ENCODE measurements at regions not wholly inside any gene's neighbourhood (a gene's known extent, or its start where the extent isn't known, plus 50 kb on each side); places are given as distances from the start of the nearest gene placed in this dataset.

DNA sequence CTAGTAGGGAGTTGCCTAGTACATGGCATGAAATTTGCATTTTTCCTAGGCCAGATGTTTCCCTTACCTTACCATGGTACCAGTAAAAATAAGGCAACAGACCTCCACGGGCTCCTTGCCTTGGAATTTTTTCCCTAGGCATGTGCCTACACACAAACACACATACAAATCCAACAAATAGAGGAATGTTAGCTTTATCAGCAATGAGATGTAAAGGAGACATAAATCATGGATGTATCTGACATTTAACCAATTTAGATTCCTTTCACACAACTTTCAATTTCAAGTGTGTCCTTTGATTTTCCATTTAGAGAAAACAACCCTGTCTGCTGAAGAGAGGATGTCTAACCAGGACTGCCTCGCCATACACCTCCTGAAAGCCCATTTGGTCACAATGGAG, 209.7 kb upstream of the SP4 start:
- no peaks in the 10 kb centered on the region for H3K9me3 Mint-ChIP-seq
- no peaks in the 10 kb centered on the region for H3K4me1 Mint-ChIP-seq
- no peak overlapping the region for H3K27ac Mint-ChIP-seq
- H3K36me3 Mint-ChIP-seq = no peaks in the 10 kb centered on the region
- ATAC-seq = no peak
- H3K27me3 Mint-ChIP-seq = no peaks in the 10 kb centered on the region
- H3K4me3 Mint-ChIP-seq = no peak overlapping the region

DNA sequence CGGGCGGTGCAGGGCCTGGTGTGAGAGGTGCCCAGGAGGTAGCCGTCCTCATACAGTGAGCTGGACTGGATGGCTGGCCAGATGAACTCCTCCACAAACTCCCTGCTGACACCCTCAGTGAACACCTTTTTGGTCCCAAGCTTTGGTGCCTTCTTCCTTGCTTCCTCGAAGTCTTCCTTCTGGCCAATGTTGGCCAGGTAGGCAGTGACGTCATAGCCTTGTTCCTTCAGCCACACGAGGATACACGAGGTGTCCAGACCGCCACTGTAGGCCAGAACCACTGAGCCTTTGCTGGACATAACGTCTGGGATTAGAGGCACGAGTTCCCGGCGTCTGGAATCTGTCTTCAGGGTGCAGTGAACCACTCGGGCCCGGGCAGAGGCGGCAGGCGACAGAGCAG, 206.8 kb upstream of the SP4 start:
- Mint-ChIP-seq H3K4me1 (no peaks in the 10 kb centered on the region), H3K36me3 (no peaks in the 10 kb centered on the region), H3K9me3 (no peaks in the 10 kb centered on the region), H3K4me3 (no peak overlapping the region), H3K27me3 (no peaks in the 10 kb centered on the region), H3K27ac (no peak overlapping the region)
- ATAC-seq = no peak

DNA sequence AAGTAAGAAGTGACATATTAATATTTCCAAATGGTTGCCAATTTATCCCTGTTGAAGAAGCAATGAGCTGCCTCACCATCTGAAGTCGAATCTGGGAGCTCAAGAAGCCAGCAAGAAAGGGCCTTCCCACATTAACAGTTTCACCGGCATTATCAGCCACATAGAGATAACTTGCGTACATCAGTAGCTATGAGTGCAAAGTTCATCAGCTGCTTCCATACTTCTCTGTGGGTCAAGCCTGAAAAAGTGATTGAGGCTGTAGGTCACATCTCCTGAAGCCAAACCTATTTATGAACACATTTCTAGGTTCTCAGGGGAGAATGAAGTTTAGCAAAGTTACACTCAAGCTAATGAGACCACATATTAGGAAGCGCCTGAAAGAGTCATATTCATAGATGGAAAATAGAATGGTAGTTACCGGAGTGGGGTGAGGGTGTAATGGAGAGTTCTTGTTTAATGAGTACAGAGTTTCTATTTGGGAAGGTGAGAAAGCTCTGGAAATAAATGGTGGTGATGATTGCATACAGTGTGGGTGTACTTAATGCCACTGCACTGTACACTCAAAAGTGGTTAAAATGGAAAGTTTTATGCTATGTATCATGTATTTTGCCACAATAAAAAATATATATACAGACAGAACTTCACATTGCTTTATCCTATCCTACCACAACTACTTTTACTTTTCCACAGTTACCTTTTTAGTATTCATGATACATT, 189.3 kb upstream of the SP4 start:
- Mint-ChIP-seq H3K27ac (no peak overlapping the region), H3K9me3 (peaks cover under 1% of the 10 kb centered on the region), H3K36me3 (no peaks in the 10 kb centered on the region), H3K27me3 (peaks cover 37% of the 10 kb centered on the region), H3K4me1 (no peaks in the 10 kb centered on the region), H3K4me3 (no peak overlapping the region)
- ATAC-seq = no peak

DNA sequence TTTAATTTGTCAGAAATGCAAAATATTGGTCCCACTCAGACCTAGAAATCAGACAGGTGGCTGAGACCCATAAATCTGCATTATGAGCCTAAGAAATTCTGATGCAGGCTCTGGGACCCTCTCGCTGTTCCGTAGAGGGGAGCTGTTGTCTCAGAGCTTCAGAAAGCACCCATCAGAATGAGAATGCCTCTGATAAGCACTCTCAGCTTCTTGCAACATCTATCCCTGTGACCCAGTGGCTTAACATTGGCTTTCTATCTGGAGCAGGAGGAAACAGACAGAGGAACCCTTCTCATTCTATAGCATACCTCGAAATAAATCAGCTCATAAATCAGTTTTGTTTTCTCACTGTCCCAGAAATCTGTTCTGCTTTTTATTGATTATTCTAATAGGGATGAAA, 184.6 kb upstream of the SP4 start:
- Mint-ChIP-seq H3K4me3 (no peak overlapping the region), H3K27ac (no peak overlapping the region), H3K27me3 (peaks cover 46% of the 10 kb centered on the region), H3K4me1 (no peaks in the 10 kb centered on the region), H3K9me3 (no peaks in the 10 kb centered on the region), H3K36me3 (no peaks in the 10 kb centered on the region)
- ATAC-seq = no peak

DNA sequence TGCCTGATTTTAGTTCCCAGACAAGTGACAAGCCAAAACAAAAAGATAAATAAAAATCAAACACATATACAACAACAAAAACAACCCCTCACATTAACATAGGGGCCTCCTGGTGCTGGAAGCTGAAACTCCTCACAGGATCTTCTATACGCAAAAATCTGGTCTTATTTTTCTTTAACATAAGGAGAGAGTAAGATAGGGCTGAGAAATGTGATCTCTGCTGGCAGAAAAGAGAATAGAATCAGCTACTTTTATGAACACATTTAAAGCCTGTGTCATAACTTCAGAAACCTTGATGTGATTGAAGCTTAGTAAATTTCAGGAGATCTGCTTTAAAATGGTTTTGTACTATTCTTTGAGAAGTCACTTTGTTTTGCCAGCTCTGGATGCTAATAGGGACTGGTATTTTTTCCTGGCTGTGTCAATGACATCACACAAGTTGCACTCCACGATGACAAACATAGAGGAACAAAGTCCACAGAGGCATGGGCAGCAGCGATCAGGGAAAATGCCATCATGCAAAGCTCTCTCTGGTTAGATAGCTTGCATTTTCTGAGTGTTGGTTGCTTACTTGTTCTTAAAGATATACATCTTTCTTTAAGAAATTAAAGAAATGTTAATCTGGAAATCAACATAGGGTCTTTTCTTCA, 176.6 kb upstream of the SP4 start:
- ATAC-seq = no peak
- Mint-ChIP-seq H3K36me3 (no peaks in the 10 kb centered on the region), H3K27ac (no peak overlapping the region), H3K4me1 (no peaks in the 10 kb centered on the region), H3K27me3 (peaks cover 28% of the 10 kb centered on the region), H3K9me3 (no peaks in the 10 kb centered on the region), H3K4me3 (no peak overlapping the region)

DNA sequence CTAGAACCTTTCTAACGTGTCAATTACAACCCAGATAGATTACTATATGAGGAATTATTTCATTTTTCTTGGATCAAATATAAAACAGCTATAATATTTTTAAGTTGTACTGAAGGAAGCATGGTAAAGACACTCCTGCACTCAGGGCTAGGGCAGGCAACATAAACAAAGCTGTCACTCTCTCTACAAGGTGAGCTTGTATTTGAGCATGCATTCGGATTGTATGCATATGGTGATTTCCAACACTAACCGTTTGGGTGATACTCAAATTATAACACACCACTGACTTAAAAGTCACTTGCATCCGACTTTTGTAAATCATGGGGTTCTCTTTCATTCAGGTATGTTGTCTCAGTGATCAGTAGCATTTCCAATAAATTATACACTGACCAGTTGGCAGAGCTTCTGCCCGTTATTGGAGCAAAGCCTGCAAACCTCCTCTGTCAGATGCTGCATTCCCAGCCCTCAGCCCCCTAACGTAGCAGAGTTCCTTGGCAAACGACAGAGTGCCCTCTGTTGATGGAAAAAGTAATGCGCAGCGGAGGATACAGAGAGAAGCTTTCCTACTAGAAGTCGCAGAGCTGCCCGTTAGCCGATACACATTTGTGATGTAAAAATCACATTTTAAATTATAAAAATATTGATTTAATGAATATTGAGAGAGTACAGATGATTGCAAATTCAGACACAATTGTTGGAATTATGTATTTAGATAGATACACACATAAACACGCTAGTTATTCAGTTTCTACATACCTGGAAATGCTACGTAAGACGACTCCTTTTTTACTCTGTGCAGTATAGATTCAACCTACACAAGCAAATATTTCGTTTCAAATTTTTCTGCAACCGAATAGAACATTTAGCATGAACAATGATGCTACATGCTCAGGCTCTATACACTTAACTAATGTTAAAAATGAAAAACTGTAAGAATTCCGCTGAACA, 173.9 kb upstream of the SP4 start:
- Mint-ChIP-seq H3K4me1 (no peaks in the 10 kb centered on the region), H3K9me3 (no peaks in the 10 kb centered on the region), H3K27me3 (peaks cover 28% of the 10 kb centered on the region), H3K4me3 (no peak overlapping the region), H3K27ac (no peak overlapping the region), H3K36me3 (no peaks in the 10 kb centered on the region)
- no peak for ATAC-seq

DNA sequence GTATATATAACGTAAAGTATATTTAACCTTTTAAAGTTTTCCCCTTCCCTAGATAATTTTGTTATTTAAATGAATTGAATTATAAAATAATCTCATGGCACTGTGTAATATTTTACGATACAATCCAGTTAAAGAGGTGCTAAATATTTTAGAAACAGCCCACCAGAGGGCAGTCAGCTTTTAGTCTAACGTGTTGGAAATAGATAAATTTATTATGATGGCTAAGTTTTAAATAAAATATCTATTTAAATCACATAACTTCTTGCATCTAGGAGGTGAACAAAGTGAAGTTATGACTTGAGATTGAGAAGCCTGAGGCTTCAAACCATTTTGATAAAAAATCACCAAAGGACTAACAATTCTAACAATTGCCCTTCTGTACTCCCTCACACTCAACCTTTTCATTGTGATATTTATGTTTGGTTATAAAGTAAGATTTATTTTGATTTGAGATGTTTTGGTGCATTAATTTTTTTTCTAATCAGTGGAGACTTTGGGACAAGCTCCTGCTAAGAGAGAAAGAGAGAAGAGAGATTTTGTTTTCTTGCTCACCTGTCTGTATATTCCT, 171.5 kb upstream of the SP4 start:
- no peak overlapping the region for H3K27ac Mint-ChIP-seq
- peaks cover under 1% of the 10 kb centered on the region for H3K4me1 Mint-ChIP-seq
- no peaks in the 10 kb centered on the region for H3K9me3 Mint-ChIP-seq
- H3K36me3 Mint-ChIP-seq = no peaks in the 10 kb centered on the region
- no peak overlapping the region for H3K4me3 Mint-ChIP-seq
- peaks cover 16% of the 10 kb centered on the region for H3K27me3 Mint-ChIP-seq
- ATAC-seq = no peak

DNA sequence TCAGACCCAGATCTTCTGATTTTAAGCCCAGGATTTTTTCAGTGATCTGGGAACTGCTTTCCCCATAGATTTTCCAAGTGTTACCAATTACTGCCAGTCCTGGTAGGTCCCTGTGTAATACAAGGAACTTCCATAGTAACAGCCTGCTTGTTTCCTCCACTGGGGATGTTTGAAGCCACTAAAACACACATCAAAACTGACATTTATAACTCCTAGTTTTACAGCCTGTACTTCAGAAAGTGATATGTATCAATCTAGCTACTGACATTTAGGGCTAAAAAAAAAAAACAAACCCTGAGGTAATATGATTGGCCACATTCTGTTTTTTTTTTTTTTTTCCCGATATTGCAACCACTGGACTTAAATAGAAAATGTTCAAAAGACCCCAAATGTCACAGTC, 166.9 kb upstream of the SP4 start:
- Mint-ChIP-seq H3K27ac (no peak overlapping the region), H3K36me3 (no peaks in the 10 kb centered on the region), H3K9me3 (no peaks in the 10 kb centered on the region), H3K27me3 (no peaks in the 10 kb centered on the region), H3K4me1 (peaks cover 11% of the 10 kb centered on the region), H3K4me3 (no peak overlapping the region)
- ATAC-seq = no peak

DNA sequence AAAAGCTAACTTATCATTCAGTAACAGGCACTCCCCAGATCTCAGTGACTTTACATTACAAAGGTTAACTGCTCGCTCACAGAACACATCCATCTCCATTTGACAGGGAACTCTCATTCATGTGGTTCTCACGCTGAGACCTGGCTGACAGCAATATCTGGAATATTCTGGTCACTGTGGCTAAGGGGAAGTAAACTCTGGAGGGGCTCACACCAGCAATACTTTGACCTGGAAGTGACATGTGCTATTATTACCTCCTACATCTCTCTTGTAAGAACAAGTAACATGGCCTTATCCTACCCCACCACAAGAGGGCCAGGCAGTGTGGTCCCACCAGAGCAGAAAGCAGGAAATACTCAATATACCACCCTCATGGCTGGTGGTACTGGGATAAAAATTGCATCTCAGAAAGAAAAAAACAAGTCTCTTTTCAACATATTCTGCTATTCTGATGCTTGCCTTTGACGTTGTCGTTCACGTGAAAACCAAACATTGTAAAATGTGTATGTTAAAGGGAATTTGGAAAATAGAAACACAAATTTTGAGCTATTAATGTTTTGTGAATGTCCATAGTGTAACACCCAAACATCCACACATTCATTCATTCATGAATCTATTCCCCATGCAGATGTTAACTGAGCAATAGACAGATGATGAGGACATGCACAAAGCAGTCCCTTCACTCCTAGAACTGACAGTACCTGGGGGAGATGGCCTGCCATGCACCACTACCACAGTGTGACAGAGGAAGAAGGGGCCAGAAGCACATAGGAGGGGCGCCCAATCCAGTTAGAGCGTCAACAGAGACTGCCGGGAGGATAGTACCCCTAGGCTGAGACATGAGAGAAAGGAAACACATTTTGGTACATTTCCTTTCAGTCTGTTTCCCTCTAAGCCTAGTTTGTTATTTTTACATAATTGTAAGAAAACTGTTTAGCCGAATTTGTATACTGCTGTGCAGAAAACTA, 166.0 kb upstream of the SP4 start:
- no peaks in the 10 kb centered on the region for H3K36me3 Mint-ChIP-seq
- ATAC-seq = peak; percentile 83
- no peak overlapping the region for H3K27ac Mint-ChIP-seq
- H3K27me3 Mint-ChIP-seq = no peaks in the 10 kb centered on the region
- H3K4me3 Mint-ChIP-seq = no peak overlapping the region
- no peaks in the 10 kb centered on the region for H3K9me3 Mint-ChIP-seq
- H3K4me1 Mint-ChIP-seq = peaks cover 11% of the 10 kb centered on the region

DNA sequence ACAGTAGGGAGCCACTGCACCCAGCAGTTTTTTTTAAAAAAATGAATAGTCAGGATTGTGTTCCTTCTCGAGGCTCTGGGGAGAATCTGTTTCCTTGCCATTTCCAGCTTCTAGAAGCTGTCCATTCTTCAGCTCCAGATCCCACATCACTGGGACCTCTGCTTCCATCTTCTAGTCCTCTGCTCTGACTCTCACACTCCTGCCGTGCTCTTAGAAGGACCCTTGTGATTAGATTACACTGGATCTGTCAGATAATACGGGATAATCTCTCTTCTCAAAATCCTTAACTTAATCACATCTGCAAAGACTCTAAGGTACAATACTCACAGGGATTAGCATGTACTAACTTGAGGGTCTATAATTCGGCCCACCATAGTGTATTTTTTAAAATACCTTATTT, 158.9 kb upstream of the SP4 start:
- no peak overlapping the region for H3K27ac Mint-ChIP-seq
- H3K9me3 Mint-ChIP-seq = no peaks in the 10 kb centered on the region
- H3K4me1 Mint-ChIP-seq = no peaks in the 10 kb centered on the region
- no peaks in the 10 kb centered on the region for H3K27me3 Mint-ChIP-seq
- no peak overlapping the region for H3K4me3 Mint-ChIP-seq
- no peaks in the 10 kb centered on the region for H3K36me3 Mint-ChIP-seq
- ATAC-seq = no peak

DNA sequence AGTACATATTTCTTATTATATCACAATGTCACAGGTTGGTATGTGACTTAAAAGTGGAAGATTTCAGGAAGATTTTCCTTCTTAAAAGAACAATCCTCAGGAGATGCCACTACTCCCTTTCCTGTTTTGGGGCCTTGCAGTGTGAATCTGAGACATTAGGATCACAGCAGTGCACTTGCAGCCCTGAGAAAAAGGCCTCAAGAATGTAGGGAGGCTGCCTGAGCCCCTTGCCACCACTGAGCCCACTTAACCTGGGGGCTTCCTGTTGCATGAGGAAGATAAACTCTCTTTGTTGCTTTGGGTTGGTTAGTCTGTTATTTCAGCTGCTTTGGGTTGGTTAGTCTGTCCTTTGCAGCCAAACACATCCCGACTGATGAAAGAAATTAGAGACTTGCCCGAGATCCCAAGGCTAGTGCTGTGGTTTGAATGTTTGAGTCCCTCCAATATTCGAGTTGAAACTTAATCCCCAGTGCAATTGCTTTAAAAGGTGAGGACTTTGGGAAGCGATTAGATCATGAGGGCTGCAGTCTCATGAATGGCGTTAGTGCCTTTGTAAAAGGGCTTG, 151.3 kb upstream of the SP4 start:
- Mint-ChIP-seq H3K27ac (no peak overlapping the region), H3K9me3 (peaks cover 3% of the 10 kb centered on the region), H3K27me3 (no peaks in the 10 kb centered on the region), H3K36me3 (no peaks in the 10 kb centered on the region), H3K4me3 (no peak overlapping the region), H3K4me1 (no peaks in the 10 kb centered on the region)
- ATAC-seq = no peak

DNA sequence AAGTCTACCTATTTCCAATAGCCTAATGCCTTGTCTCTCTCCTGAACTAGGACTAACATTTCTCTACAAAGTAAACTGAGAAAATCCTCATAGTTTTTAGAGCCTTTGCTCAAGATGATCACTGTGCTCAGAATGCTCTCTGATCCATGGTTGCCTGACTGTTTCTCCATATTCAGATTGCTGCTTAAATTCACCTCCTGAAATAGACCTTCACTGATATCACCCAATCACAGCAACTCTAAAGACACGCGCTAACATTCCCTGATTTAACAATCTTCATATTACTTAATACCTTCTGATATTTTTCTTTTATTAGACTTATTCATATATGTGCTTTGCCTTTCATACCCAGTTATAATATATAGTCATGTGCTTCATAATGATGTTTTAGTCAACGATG, 148.9 kb upstream of the SP4 start:
- Mint-ChIP-seq H3K27me3 (no peaks in the 10 kb centered on the region), H3K27ac (no peak overlapping the region), H3K4me1 (no peaks in the 10 kb centered on the region), H3K9me3 (peaks cover 3% of the 10 kb centered on the region), H3K36me3 (no peaks in the 10 kb centered on the region), H3K4me3 (no peak overlapping the region)
- ATAC-seq = no peak

DNA sequence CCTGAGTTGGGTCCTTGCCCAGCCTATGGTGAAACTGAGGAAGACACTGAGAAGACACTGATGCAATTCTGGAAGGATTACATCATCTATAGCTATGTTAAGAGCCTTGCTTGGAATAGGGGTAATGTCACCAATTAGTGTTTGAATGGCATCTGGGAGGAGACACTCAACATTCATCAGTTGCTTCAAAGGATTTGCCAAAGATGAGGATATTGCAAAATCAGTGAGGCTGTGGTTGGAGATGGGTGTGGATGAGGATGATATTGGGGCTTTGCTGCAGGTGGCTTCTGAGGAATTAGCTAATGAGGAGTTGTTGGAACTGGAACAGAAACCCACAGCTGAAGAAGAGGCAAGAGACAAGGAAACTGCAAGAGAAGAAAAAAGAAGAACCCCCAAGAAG, 146.7 kb upstream of the SP4 start:
- Mint-ChIP-seq H3K27ac (no peak overlapping the region), H3K4me3 (no peak overlapping the region), H3K36me3 (no peaks in the 10 kb centered on the region), H3K9me3 (peaks cover 3% of the 10 kb centered on the region), H3K27me3 (no peaks in the 10 kb centered on the region), H3K4me1 (no peaks in the 10 kb centered on the region)
- no peak for ATAC-seq

DNA sequence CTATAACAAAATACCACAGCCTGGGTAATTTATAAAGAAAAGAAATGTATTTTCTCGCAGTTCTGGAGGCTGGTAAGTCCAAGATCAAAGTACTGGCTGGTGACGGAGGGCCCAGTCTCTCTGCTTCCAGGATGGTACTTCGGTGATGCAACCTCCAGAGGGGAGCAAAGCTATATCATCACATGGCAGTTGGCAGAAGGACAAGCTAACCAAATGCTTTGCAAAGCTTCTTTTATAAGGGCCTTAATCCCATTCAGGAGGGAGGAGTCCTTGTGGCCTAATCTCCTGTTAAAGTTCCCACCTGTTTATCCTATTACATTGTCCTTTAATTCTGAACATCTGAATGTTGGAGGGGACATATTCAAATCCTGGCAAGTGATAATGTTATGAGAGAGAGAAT, 134.1 kb upstream of the SP4 start:
- H3K27ac Mint-ChIP-seq = no peak overlapping the region
- H3K27me3 Mint-ChIP-seq = no peaks in the 10 kb centered on the region
- no peaks in the 10 kb centered on the region for H3K9me3 Mint-ChIP-seq
- H3K4me3 Mint-ChIP-seq = no peak overlapping the region
- H3K4me1 Mint-ChIP-seq = no peaks in the 10 kb centered on the region
- H3K36me3 Mint-ChIP-seq = no peaks in the 10 kb centered on the region
- ATAC-seq = no peak
